ENCODE measurements at regions not wholly inside any gene's neighbourhood (a gene's known extent, or its start where the extent isn't known, plus 50 kb on each side); places are given as distances from the start of the nearest gene placed in this dataset.

GRCh38 chr18:3356614-3357013, 93.4 kb upstream of the TGIF1 start:
- DNase-seq (ENCODE audit: low spot score) = no peak
- BruUV-seq (replicated peaks) = no TSS peak
- intact Hi-C loops (cut with micrococcal nuclease; ENCODE audit: unreplicated experiment) = no loop called here

GRCh38 chr18:3357516-3357915, 92.5 kb upstream of the TGIF1 start:
- Histone ChIP-seq H3K4me3 (ENCODE audit: low read depth, low read length, poor library complexity, severe bottlenecking) (no peak overlapping the region), H2AFZ (ENCODE audit: low read length) (no peak overlapping the region), H3K79me2 (ENCODE audit: insufficient read depth, low read depth, low read length) (no peaks in the 10 kb centered on the region), H3K27ac (ENCODE audit: low read depth, low read length, poor library complexity, severe bottlenecking) (no peak overlapping the region), H3K9me2 (ENCODE audit: insufficient read depth, low read length) (no peaks in the 10 kb centered on the region), H4K20me1 (ENCODE audit: insufficient read depth, low read length) (no peaks in the 10 kb centered on the region), H3K4me2 (ENCODE audit: low read length) (no peak overlapping the region), H3K9me3 (ENCODE audit: low read length) (no peaks in the 10 kb centered on the region), H3K36me3 (ENCODE audit: insufficient read depth, low read length) (no peaks in the 10 kb centered on the region), H3K4me1 (ENCODE audit: insufficient read depth, low read length, poor library complexity, severe bottlenecking) (no peaks in the 10 kb centered on the region)
- DNase-seq (ENCODE audit: low spot score) = no peak
- BruUV-seq (replicated peaks) = no TSS peak
- CTCF ChIA-PET (ENCODE audit: unreplicated experiment) = no interaction called here
- POLR2A ChIA-PET = interaction anchor here (0.6 to 0.7 kb wide), 2 partner anchors 30 to 42 kb away, joined by 3 read pairs; no protein-coding TSS in a partner anchor
- intact Hi-C loops (cut with micrococcal nuclease; ENCODE audit: unreplicated experiment) = no loop called here
- TF ChIP-seq CTCF (conservative IDR thresholded peaks at IDR 0.05; ENCODE audit: low read length) (no peak), EZH2phosphoT487 (IDR thresholded peaks at IDR 0.05; ENCODE audit: borderline replicate concordance, low read depth, low read length) (no peak)

More at GRCh38 chr18:3356614-3357013, 93.4 kb upstream of the TGIF1 start:
- Histone ChIP-seq H3K9me3 (ENCODE audit: low read length) (no peaks in the 10 kb centered on the region), H2AFZ (ENCODE audit: low read length) (no peak overlapping the region), H3K4me3 (ENCODE audit: low read depth, low read length, poor library complexity, severe bottlenecking) (no peak overlapping the region), H3K4me1 (ENCODE audit: insufficient read depth, low read length, poor library complexity, severe bottlenecking) (no peaks in the 10 kb centered on the region), H3K79me2 (ENCODE audit: insufficient read depth, low read depth, low read length) (no peaks in the 10 kb centered on the region), H3K27ac (ENCODE audit: low read depth, low read length, poor library complexity, severe bottlenecking) (no peak overlapping the region), H4K20me1 (ENCODE audit: insufficient read depth, low read length) (no peaks in the 10 kb centered on the region), H3K4me2 (ENCODE audit: low read length) (no peak overlapping the region), H3K9me2 (ENCODE audit: insufficient read depth, low read length) (no peaks in the 10 kb centered on the region), H3K36me3 (ENCODE audit: insufficient read depth, low read length) (no peaks in the 10 kb centered on the region)
- TF ChIP-seq CTCF (conservative IDR thresholded peaks at IDR 0.05; ENCODE audit: low read length) (no peak), EZH2phosphoT487 (IDR thresholded peaks at IDR 0.05; ENCODE audit: borderline replicate concordance, low read depth, low read length) (no peak)
- ChIA-PET POLR2A (interaction anchor here (0.6 to 0.7 kb wide), 2 partner anchors 43 to 176 kb away, joined by 3 read pairs; no protein-coding TSS in a partner anchor), CTCF (ENCODE audit: unreplicated experiment) (no interaction called here)

DNA sequence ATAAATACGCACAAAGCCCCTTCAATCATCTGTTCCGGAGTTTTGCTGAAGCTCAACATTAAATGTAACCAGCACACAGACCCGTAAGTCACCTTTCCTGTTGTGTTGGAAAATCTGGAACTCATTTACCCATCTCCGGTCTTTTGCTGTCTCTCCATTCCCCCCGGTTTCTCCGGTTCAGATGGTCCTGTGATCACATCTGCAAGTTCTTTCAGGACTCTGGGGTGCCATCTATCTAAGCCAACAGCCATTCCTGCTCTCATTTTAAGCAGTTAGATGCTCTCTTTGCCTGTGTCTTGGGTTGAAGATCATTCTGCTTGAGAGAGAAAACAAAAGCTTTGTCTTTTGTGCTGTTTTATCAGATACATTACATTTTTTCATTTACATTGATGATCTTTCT, 91.7 kb upstream of the TGIF1 start:
- Histone ChIP-seq H3K27ac (ENCODE audit: low read depth, low read length, poor library complexity, severe bottlenecking) (no peak overlapping the region), H3K4me3 (ENCODE audit: low read depth, low read length, poor library complexity, severe bottlenecking) (no peak overlapping the region), H3K79me2 (ENCODE audit: insufficient read depth, low read depth, low read length) (no peaks in the 10 kb centered on the region), H3K36me3 (ENCODE audit: insufficient read depth, low read length) (no peaks in the 10 kb centered on the region), H3K9me2 (ENCODE audit: insufficient read depth, low read length) (no peaks in the 10 kb centered on the region), H3K9me3 (ENCODE audit: low read length) (no peaks in the 10 kb centered on the region), H3K4me2 (ENCODE audit: low read length) (no peak overlapping the region), H4K20me1 (ENCODE audit: insufficient read depth, low read length) (no peaks in the 10 kb centered on the region), H2AFZ (ENCODE audit: low read length) (no peak overlapping the region), H3K4me1 (ENCODE audit: insufficient read depth, low read length, poor library complexity, severe bottlenecking) (no peaks in the 10 kb centered on the region)
- intact Hi-C loops (cut with micrococcal nuclease; ENCODE audit: unreplicated experiment) = no loop called here
- no peak for DNase-seq (ENCODE audit: low spot score)
- TF ChIP-seq CTCF (conservative IDR thresholded peaks at IDR 0.05; ENCODE audit: low read length) (no peak), EZH2phosphoT487 (IDR thresholded peaks at IDR 0.05; ENCODE audit: borderline replicate concordance, low read depth, low read length) (no peak)
- ChIA-PET POLR2A (no interaction called here), CTCF (ENCODE audit: unreplicated experiment) (no interaction called here)
- no TSS peak for BruUV-seq (replicated peaks)
